ENCODE measurements at regions not wholly inside any gene's neighbourhood (a gene's known extent, or its start where the extent isn't known, plus 50 kb on each side); places are given as distances from the start of the nearest gene placed in this dataset.

- H3K18ac ChIP-seq (ENCODE audit: insufficient read length, low read depth, low read length): no peak overlapping the region
- no peak overlapping the region for H2BK20ac ChIP-seq (ENCODE audit: low read depth, low read length, poor library complexity, severe bottlenecking)
- no peak overlapping the region for H4K91ac ChIP-seq (ENCODE audit: insufficient read length, low read depth, low read length)
- H2BK120ac ChIP-seq (ENCODE audit: low read depth, low read length, poor library complexity, severe bottlenecking): no peak overlapping the region
- DNase-seq: no peak
- H2AK5ac ChIP-seq (ENCODE audit: insufficient read length, low read length): no peak overlapping the region
- no peak overlapping the region for H4K5ac ChIP-seq (ENCODE audit: insufficient read length, low read depth, low read length)
- Mint-ChIP-seq H3K36me3 (ENCODE audit: insufficient read depth in 1 of 3, low read depth in 3 of 3) (no peaks in the 10 kb centered on the region), H3K4me1 (peaks cover 2 to 15% of the 10 kb centered on the region in 2 experiments), H3K27me3 (ENCODE audit: low read depth) (no peaks in the 10 kb centered on the region), H3K9me3 (no peaks in the 10 kb centered on the region), H3K27ac (no peak overlapping the region; a peak in 1 of 7 replicates), H3K4me3 (no peak overlapping the region)
- H3K4me2 ChIP-seq (ENCODE audit: insufficient read depth, insufficient read length, low read length): no peak overlapping the region
- H3K27ac ChIP-seq (ENCODE audit: insufficient read length, low read depth, low read length): no peak overlapping the region
- H4K20me1 ChIP-seq (ENCODE audit: control insufficient read depth, insufficient read depth, insufficient read length): no peaks in the 10 kb centered on the region
- H2BK15ac ChIP-seq (ENCODE audit: low read depth, low read length): no peak overlapping the region
- no peaks in the 10 kb centered on the region for H3K79me2 ChIP-seq (ENCODE audit: insufficient read depth, low read length)
- no peak overlapping the region for H2BK5ac ChIP-seq (ENCODE audit: insufficient read length, low read length)
- no peak overlapping the region for H3K9ac ChIP-seq (ENCODE audit: extremely low read depth, insufficient read length, low read length)
- no peak overlapping the region for H3K4ac ChIP-seq (ENCODE audit: low read depth, low read length)
- H3K9me3 ChIP-seq (ENCODE audit: control insufficient read depth, low read depth, low read length): no peaks in the 10 kb centered on the region
- no peaks in the 10 kb centered on the region for H3K4me1 ChIP-seq (ENCODE audit: insufficient read depth, low read length)
- H3K14ac ChIP-seq (ENCODE audit: insufficient read depth, low read length): no peak overlapping the region
- H2AFZ ChIP-seq (ENCODE audit: low read length): no peak overlapping the region
- no peak overlapping the region for H2BK12ac ChIP-seq (ENCODE audit: insufficient read length, low read depth, low read length)
- H3K79me1 ChIP-seq (ENCODE audit: insufficient read depth, low read depth, low read length, poor library complexity, severe bottlenecking): no peaks in the 10 kb centered on the region
- H3K27me3 ChIP-seq (ENCODE audit: insufficient read depth, low read length): no peaks in the 10 kb centered on the region
- no peak overlapping the region for H4K8ac ChIP-seq (replicated peaks; ENCODE audit: insufficient read length, low read depth, low read length)
- no peak for TF ChIP-seq CTCF (conservative IDR thresholded peaks at IDR 0.05)
- no peak overlapping the region for H3T11ph ChIP-seq (ENCODE audit: low read length)
- no peaks in the 10 kb centered on the region for H3K23me2 ChIP-seq (ENCODE audit: insufficient read length, low read depth, low read length, poor library complexity, severe bottlenecking)
- no peak overlapping the region for H3K23ac ChIP-seq (ENCODE audit: insufficient read length, low read depth, low read length)
- no peak overlapping the region for H3K56ac ChIP-seq (ENCODE audit: insufficient read length, low read depth, low read length)
These were observed 353.3 kb downstream of the PAX1 start for GRCh38 chr20:22058746-22059145.

Measured in H9 (cell line).